BJ (cell line): ENCODE measurements at regions not wholly inside any gene's neighbourhood (a gene's known extent, or its start where the extent isn't known, plus 50 kb on each side); places are given as distances from the start of the nearest gene placed in this dataset.

Experiments used
- CTCF ChIA-PET: fragments of 350-600 bp; formaldehyde crosslinking; extraction: SDS; loops from one replicate; lab custom pipeline; 2021; ENCODE audit warnings: antibody characterized with exemption, inconsistent platforms; lab: Yijun Ruan, JAX
- POLR2A ChIA-PET: fragments of 300-600 bp; sonication (Branson Sonifier 250); formaldehyde crosslinking; extraction: SDS; loops from one replicate; lab custom pipeline; 2021; ENCODE audit warnings: antibody characterized with exemption; lab: Charles Lee
- DNase-seq: peaks from one replicate; pipeline ENCODE4 v3.0.0-alpha.2; 2011; ENCODE audit warnings: low read depth
- H3K27me3 ChIP-seq: 2 replicates; pipeline ENCODE4 v1.6.0; 2011; ENCODE audit warnings: low read length; ENCODE audit not compliant: control insufficient read depth, insufficient read depth
- H3K36me3 ChIP-seq: 2 replicates; pipeline ENCODE4 v1.5.1; 2011; ENCODE audit warnings: low read length; ENCODE audit not compliant: control insufficient read depth, insufficient read depth
- H3K4me3 ChIP-seq: 2 replicates; pipeline ENCODE4 v1.5.1; 2011; ENCODE audit warnings: low read depth, mild to moderate bottlenecking, control low read depth, low read length
- TF ChIP-seq, protein P1 (sequence below): IDR thresholded peaks from 2 replicates; pipeline ENCODE4 v1.5.1; 2011; ENCODE audit warnings: low read depth, mild to moderate bottlenecking, control low read depth, inconsistent platforms, low read length, moderate library complexity; ENCODE audit not compliant: insufficient read depth

- H3K36me3 ChIP-seq: no peaks in the 10 kb centered on the region
- DNase-seq: no peak
- ChIA-PET CTCF (interaction anchor here (0.8 kb wide), 1 partner anchor 158 kb away, joined by 4 read pairs; no protein-coding TSS in a partner anchor), POLR2A (no interaction called here)
- no peak overlapping the region for H3K4me3 ChIP-seq
- TF ChIP-seq, protein P1, sequence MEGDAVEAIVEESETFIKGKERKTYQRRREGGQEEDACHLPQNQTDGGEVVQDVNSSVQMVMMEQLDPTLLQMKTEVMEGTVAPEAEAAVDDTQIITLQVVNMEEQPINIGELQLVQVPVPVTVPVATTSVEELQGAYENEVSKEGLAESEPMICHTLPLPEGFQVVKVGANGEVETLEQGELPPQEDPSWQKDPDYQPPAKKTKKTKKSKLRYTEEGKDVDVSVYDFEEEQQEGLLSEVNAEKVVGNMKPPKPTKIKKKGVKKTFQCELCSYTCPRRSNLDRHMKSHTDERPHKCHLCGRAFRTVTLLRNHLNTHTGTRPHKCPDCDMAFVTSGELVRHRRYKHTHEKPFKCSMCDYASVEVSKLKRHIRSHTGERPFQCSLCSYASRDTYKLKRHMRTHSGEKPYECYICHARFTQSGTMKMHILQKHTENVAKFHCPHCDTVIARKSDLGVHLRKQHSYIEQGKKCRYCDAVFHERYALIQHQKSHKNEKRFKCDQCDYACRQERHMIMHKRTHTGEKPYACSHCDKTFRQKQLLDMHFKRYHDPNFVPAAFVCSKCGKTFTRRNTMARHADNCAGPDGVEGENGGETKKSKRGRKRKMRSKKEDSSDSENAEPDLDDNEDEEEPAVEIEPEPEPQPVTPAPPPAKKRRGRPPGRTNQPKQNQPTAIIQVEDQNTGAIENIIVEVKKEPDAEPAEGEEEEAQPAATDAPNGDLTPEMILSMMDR: no peak
- H3K27me3 ChIP-seq: no peaks in the 10 kb centered on the region
Measured at GRCh38 chr1:200298242-200298641, 111.6 kb downstream of the ZNF281 start.

GRCh38 chr1:200296091-200296661 is 113.7 kb downstream of the ZNF281 start:
- ChIA-PET CTCF (interaction anchor here (1.0 to 1.1 kb wide), 3 partner anchors 11 to 83 kb away, joined by 3 to 5 read pairs (median 3); no protein-coding TSS in a partner anchor), POLR2A (no interaction called here)
- no peaks in the 10 kb centered on the region for H3K36me3 ChIP-seq
- TF ChIP-seq, protein P1: no peak
- H3K27me3 ChIP-seq: no peaks in the 10 kb centered on the region
- no peak overlapping the region for H3K4me3 ChIP-seq
- no peak for DNase-seq

DNA sequence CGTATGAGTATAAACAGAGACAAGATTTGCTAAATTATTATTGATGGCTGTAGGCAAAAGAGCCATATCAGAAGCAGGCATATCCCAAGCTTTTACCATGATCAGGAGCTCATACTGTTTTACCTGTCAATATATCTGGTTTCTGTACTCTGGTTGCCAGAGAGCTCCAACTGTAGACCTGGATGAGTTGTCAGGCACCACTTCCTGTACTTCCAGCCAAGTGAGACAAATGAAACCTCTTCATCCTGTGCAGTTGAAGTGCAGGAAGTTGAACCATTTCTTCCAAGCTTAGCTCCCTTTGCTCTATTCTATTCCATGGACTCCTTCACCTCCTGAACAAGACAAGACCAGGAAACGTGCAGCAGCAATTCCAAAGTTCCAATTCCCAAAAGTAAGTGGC is 115.6 kb downstream of the ZNF281 start:
- no peaks in the 10 kb centered on the region for H3K27me3 ChIP-seq
- H3K36me3 ChIP-seq: no peaks in the 10 kb centered on the region
- POLR2A ChIA-PET: no interaction called here
- no peak for DNase-seq
- TF ChIP-seq, protein P1: no peak
- CTCF ChIA-PET: no interaction called here
- no peak overlapping the region for H3K4me3 ChIP-seq

- Histone ChIP-seq H3K27me3 (no peaks in the 10 kb centered on the region), H3K4me3 (no peak overlapping the region), H3K36me3 (no peaks in the 10 kb centered on the region)
- TF ChIP-seq, protein P1: no peak
- DNase-seq: no peak
- ChIA-PET POLR2A (no interaction called here), CTCF (interaction anchor here (0.6 kb wide), 1 partner anchor 19 kb away, joined by 3 read pairs; no protein-coding TSS in a partner anchor)
Measured at GRCh38 chr1:200292699-200293098, 117.1 kb downstream of the ZNF281 start.

DNA sequence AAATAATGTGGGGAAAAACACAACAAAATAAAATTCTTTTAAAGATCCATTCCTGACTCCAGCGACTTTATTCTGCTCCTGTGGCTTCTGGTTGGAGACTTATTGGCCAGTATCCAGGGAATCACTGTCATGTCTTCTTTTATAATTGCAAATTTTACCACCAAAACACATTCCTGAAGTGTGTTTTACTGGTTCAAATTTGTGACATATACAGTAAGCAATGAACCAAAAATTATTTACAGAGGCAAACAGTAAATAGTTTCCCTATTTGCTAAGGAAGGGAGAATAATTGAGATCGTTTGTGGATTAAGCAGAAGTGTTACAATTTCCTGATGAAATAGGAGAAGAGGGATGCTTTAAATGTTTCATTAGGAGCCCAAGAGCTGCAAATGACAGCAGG is 118.7 kb downstream of the ZNF281 start:
- POLR2A ChIA-PET: no interaction called here
- no peak for DNase-seq
- Histone ChIP-seq H3K27me3 (no peaks in the 10 kb centered on the region), H3K36me3 (no peaks in the 10 kb centered on the region), H3K4me3 (no peak overlapping the region)
- CTCF ChIA-PET: no interaction called here
- TF ChIP-seq, protein P1: no peak
